Muscle of back (tissue), 3 donors: ENCODE measurements at regions not wholly inside any gene's neighbourhood (a gene's known extent, or its start where the extent isn't known, plus 50 kb on each side); places are given as distances from the start of the nearest gene placed in this dataset.

Experiments
- DNase-seq, 3 donors: peaks; one replicate each; pipeline versions ENCODE4 v3.0.0 to v3.0.0-alpha.2; 2013

GRCh38 chr6:169165561-169166300, 87.9 kb downstream of the THBS2 start:
- peak in 2 of 3 donors; percentile 43 to 71 for DNase-seq

GRCh38 chr6:169164986-169165385, 88.7 kb downstream of the THBS2 start:
- no peak for DNase-seq

GRCh38 chr6:169164451-169164850, 89.2 kb downstream of the THBS2 start:
- DNase-seq, result no peak

- DNase-seq, result no peak
These were observed 90.2 kb downstream of the THBS2 start for GRCh38 chr6:169163411-169163901.

DNA sequence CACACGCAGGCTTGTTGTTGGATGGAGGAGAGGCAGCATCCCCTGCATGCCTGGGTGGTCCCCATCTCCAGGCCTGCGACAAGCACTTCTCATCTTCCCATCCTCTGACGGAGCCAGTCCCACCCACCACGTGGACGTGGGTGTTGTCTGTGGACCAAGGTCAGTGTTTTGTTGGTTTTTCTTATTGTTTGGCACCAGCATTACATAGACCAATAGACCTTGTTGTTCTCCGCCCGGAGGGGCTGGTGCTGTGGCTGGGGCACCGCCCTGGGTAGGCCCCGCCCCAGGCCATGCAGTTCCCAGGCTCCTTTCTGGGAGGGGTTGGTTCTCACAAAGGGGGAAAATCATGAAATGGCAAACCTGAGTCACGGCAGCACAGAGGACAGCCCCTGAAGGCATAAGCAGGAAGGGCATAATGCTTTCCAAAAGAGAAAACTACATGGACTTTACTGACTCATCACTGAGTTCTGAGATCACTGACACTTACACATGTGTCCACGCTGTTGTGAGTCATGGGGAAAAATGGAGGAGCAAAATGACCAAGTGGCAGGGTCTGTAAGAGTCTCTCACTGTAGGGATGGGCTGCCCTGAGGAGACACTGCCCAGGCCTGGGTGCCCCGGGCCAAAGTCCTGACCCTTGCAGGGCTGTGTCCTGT, 90.8 kb downstream of the THBS2 start:
- DNase-seq, result peak in 2 of 3 donors; percentile 46 to 72

GRCh38 chr6:169162249-169162648, 91.4 kb downstream of the THBS2 start:
- DNase-seq, result no peak

DNA sequence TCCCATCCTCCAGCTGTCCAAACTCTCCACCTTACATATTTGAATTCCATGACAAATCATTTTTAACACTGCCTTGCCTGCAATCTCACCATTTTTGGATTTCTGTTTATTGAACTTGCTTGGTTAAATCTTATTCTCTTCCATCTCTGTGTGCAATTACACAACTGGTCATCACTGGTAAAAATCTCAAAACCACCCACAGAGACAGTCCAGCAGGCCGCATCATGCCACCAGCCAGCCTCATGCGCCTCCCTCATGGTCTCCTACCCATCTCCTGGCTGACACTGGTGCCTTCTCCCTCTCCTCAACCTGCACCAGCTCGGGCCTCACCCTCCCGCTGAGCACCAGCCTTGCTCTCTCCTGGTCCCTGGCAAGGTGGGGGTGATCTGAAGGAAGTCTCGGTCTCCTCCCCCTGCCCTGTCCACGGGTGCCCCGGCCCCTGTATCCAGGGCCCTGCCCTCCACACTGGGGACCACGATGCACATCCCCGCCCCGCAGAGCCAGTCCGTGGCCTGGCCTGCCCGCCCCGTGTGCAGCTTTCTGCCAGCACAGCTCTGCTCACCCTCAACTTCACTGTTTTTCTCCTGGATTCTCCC, 92.0 kb downstream of the THBS2 start:
- DNase-seq, result no peak

DNA sequence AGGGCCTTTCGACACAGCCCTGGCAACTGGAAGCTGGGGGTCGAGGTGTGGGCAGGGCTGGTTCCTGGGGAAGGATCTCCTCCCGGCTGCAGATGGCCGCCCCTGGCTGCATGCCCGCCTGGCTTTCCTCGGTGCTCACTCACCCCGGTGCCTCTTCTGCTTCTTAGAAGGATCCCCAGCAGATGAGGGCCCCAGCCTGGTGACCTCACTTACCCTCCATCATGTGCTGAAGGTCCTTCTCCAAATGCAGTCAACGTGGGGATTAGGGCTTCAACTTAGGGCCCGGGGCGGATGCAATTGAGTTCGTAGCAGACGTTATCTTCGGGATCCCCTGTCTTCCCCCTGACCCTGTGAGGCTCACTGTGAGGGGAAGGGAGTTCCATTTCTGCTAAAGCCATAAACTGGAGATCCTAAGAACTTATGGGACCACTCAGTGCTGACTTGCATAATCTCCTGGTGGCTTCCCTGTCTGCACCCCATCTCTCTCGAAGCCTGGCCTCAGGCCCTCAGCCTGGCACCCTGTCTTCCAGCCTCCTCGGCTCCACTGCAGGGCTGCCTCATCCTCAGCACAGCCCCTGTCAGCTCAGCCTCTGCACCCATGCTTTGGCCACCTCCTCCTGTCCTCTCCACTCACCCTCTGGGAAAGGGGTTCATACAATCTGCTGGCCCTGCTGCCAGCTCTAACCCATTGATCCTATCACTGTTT, 92.6 kb downstream of the THBS2 start:
- no peak for DNase-seq

DNA sequence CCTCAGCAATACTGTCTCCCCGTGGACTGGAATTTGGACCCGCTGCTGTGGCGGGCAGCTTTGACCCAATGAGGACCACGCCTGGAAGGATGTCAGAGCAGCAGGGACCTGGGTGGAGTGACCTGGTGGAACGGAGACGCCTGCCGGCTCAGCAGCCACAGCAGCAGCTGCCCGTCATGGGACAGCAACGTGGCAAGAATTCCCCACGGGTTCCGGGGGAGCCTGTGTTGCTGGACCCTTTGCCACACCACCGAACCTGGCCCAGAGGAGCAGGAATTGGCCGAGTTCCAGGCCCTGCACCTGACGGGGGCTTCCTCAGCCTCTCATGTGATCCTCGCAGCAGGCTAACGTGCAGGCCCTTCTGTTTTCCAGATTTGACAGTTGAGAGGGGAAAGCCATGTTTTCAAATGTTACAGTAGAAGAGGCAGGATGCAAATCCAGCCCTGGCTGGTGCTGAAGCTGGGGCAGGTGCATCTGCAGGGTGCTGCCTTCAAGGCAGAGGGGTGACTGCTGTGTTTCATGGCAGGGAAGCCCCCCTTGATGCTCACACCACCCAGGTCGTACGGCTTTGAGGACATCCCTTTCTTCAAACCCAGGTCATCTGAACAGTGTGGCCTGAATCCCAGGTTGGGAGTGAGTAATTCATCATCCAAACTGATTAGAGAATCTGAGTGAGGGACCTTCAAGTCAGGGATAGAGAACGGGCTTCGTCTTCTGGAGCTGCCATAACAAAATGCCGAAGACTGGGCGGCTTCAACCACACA, 93.4 kb downstream of the THBS2 start:
- no peak for DNase-seq

- peak in 1 of 3 donors; percentile 56 for DNase-seq
These were observed 94.3 kb downstream of the THBS2 start for GRCh38 chr6:169159331-169159730.

GRCh38 chr6:169158691-169159090, 95.0 kb downstream of the THBS2 start:
- DNase-seq, result peak in 2 of 3 donors; percentile 67 to 84

DNA sequence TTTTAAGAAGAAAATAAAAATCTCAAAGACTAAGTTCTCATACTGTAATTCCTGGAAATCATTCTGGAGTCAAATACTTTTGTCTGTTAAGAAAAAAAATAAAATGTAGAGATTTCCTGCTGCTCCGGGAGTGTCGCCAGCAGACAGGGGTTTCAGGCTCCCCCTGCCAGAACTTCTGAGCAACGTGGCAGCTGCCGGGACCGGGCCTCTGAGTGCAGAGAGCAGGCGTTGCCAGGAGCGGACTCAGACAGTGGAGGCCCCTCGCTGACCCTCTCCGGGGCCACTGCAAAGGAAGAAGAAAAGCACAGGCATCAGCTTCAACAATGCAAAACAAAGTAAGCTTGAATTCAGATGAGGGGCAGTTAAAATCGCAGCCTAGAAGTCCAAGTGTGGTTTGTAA, 95.5 kb downstream of the THBS2 start:
- peak; percentile 88 to 98 (median 95) for DNase-seq

- peak in 2 of 3 donors; percentile 63 to 65 for DNase-seq
These were observed 96.2 kb downstream of the THBS2 start for GRCh38 chr6:169157197-169158148.

- DNase-seq, result peak in 2 of 3 donors; percentile 26 to 54
These were observed 96.9 kb downstream of the THBS2 start for GRCh38 chr6:169156793-169157147.

GRCh38 chr6:169156108-169156792, 97.4 kb downstream of the THBS2 start:
- DNase-seq, result no peak

GRCh38 chr6:169155481-169155880, 98.2 kb downstream of the THBS2 start:
- no peak for DNase-seq

DNA sequence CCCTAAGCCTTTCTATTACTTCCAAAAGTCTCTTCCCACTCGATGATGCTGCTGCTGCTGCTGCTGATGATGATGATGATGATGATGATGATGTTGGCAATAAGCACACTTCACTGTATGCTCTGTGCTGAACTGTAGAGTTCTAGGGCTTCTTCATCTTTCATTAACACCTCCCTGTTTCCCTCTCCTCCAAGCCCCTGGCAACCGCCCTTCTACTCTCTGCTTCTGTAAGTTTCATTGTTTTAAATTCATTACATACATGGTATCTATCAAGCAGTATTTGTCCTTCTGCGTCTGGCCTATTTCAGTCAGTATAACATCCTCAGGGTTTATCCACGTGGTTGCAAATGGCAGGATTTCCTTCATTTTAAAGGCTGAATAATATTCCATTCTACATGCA, 100.2 kb downstream of the THBS2 start:
- DNase-seq, result no peak

DNA sequence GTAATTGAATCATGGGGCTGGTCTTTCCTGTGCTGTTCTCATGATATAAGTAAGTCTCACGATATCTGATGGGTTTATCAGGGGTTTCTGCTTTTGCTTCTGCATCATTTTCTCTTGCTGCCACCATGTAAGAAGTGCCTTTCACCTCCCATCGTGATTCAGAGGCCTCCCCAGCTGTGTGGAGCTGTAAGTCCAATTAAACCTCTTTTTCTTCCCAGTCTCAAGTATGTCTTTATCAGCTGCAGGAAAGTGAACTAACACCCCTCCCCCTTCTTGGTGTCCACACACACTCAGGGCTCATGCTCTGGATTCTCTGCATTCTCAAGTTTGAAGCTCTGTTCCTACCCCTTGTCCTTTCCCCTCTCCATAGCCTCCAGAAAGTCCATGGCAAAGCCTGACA, 107.1 kb downstream of the THBS2 start:
- DNase-seq, result no peak

DNA sequence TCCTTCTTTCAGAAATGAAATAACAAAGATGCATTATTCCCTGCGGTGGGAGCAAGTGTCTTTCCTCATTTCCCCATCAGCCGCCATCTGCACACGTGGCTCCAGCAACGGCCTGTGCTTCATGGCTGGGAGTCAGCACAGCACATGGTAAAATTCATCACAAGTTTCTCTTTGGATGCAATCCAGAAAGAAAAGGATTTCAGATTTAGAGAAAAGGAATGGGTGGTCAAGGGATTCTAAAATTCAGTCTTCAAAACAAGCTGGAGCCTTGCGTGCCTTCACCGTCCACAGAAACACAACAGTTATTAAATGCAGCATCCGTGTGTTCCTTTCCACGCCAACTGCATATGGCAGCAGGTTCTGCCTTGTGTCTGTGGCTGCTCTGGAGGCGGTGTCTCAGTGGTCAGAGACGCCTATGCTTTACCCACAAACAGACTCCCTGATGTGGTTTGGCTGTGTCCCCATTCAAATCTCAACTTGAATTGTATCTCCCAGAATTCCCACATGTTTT, 107.6 kb downstream of the THBS2 start:
- peak; percentile 82 to 94 (median 87) for DNase-seq
